ENCODE measurements at regions not wholly inside any gene's neighbourhood (a gene's known extent, or its start where the extent isn't known, plus 50 kb on each side); places are given as distances from the start of the nearest gene placed in this dataset.

DNA sequence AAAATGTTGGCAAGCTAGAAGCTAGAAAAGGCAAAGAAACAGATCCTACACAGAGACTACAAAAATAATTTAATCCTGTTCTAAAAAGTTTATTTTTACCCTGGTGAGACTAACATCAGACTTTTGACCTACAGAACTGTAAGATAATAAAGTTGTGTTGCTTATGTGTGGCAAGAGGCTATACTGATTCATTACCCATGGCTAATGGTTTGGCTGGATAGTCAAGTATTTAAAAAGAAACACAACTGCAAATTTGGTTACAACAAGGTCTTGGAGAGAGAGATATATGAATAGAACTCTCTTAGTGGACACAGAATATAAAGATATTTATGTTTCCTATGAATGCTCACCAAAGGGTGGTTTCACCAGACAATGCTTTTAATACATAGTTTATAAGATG is 364.2 kb upstream of the PLSCR5 start:
- TF ChIP-seq POLR2AphosphoS5 (IDR thresholded peaks at IDR 0.05; ENCODE audit: low read depth, low read length) (no peak), TAF1 (IDR thresholded peaks at IDR 0.05; ENCODE audit: low read depth, low read length) (no peak), POLR2A (IDR thresholded peaks at IDR 0.05; ENCODE audit: low read depth, low read length) (no peak)

Measured in GM12891 (cell line).